NCI-H69 (cell line): ENCODE measurements at regions not wholly inside any gene's neighbourhood (a gene's known extent, or its start where the extent isn't known, plus 50 kb on each side); places are given as distances from the start of the nearest gene placed in this dataset.
"Not testable (repeated sequence)": the region's sequence is repeated elsewhere in the genome, so short reads cannot be mapped to it uniquely, and the experiment has no call there.

Experiments used
- DNase-seq: peaks from one replicate; lab custom pipeline; 2025; lab: John Stamatoyannopoulos, UW

- DNase-seq, result no peak
These were observed 92.4 kb upstream of the TGM3 start for GRCh38 chr20:2203436-2203835.

GRCh38 chr20:2204021-2204420 lies 91.8 kb upstream of the TGM3 start:
- no peak for DNase-seq

GRCh38 chr20:2206957-2207769 lies 88.6 kb upstream of the TGM3 start:
- DNase-seq, result peak; percentile 87

- DNase-seq, result no peak
These were observed 88.1 kb upstream of the TGM3 start for GRCh38 chr20:2207770-2208097.

- no peak for DNase-seq
These were observed 86.9 kb upstream of the TGM3 start for GRCh38 chr20:2208897-2209296.

GRCh38 chr20:2210646-2211552 lies 84.9 kb upstream of the TGM3 start:
- no peak for DNase-seq

- no peak for DNase-seq
These were observed 83.3 kb upstream of the TGM3 start for GRCh38 chr20:2212456-2213015.

- no peak for DNase-seq
These were observed 82.4 kb upstream of the TGM3 start for GRCh38 chr20:2213401-2213800.

GRCh38 chr20:2217857-2218539 lies 77.8 kb upstream of the TGM3 start:
- DNase-seq, result no peak

- DNase-seq, result no peak
These were observed 76.3 kb upstream of the TGM3 start for GRCh38 chr20:2219481-2220006.

GRCh38 chr20:2220298-2220697 lies 75.5 kb upstream of the TGM3 start:
- DNase-seq, result no peak

- DNase-seq, result no peak
These were observed 73.9 kb upstream of the TGM3 start for GRCh38 chr20:2221921-2222320.

GRCh38 chr20:2223558-2224367 lies 72.0 kb upstream of the TGM3 start:
- DNase-seq, result no peak

- no peak for DNase-seq
These were observed 71.5 kb upstream of the TGM3 start for GRCh38 chr20:2224368-2224639.

GRCh38 chr20:2227285-2227684 lies 68.5 kb upstream of the TGM3 start:
- DNase-seq, result not testable (repeated sequence)

- DNase-seq, result no peak
These were observed 67.9 kb upstream of the TGM3 start for GRCh38 chr20:2227861-2228260.

- DNase-seq, result no peak
These were observed 66.9 kb upstream of the TGM3 start for GRCh38 chr20:2228926-2229325.

GRCh38 chr20:2230726-2231488 lies 64.9 kb upstream of the TGM3 start:
- DNase-seq, result no peak

GRCh38 chr20:2231701-2232100 lies 64.1 kb upstream of the TGM3 start:
- no peak for DNase-seq

- peak; percentile 87 for DNase-seq
These were observed 61.1 kb upstream of the TGM3 start for GRCh38 chr20:2234598-2235191.
